Putamen (tissue), 1 donor: ENCODE measurements at regions not wholly inside any gene's neighbourhood (a gene's known extent, or its start where the extent isn't known, plus 50 kb on each side); places are given as distances from the start of the nearest gene placed in this dataset.

Experiments
- DNase-seq: peaks from one replicate; pipeline ENCODE4 v3.0.0-alpha.2; 2016; ENCODE audit warnings: low spot score

- no peak for DNase-seq
Measured at GRCh38 chr3:14307656-14308302, 94.6 kb upstream of the SLC6A6 start.

- no peak for DNase-seq
Measured at GRCh38 chr3:14311729-14312128, 90.7 kb upstream of the SLC6A6 start.

- no peak for DNase-seq
Measured at GRCh38 chr3:14312375-14312774, 90.0 kb upstream of the SLC6A6 start.

GRCh38 chr3:14317057-14317553, 85.3 kb upstream of the SLC6A6 start:
- no peak for DNase-seq

GRCh38 chr3:14318646-14319045, 83.8 kb upstream of the SLC6A6 start:
- DNase-seq: no peak

GRCh38 chr3:14319654-14320182, 82.7 kb upstream of the SLC6A6 start:
- DNase-seq: peak; percentile 32

- DNase-seq: no peak
Measured at GRCh38 chr3:14320219-14320618, 82.2 kb upstream of the SLC6A6 start.

GRCh38 chr3:14322001-14322400, 80.4 kb upstream of the SLC6A6 start:
- DNase-seq: no peak

- no peak for DNase-seq
Measured at GRCh38 chr3:14322667-14323295, 79.6 kb upstream of the SLC6A6 start.

GRCh38 chr3:14323401-14324223, 78.8 kb upstream of the SLC6A6 start:
- no peak for DNase-seq

- DNase-seq: no peak
Measured at GRCh38 chr3:14324224-14324944, 78.0 kb upstream of the SLC6A6 start.

GRCh38 chr3:14328422-14328821, 74.0 kb upstream of the SLC6A6 start:
- DNase-seq: no peak

GRCh38 chr3:14329116-14329830, 73.1 kb upstream of the SLC6A6 start:
- DNase-seq: no peak

GRCh38 chr3:14329842-14330241, 72.6 kb upstream of the SLC6A6 start:
- DNase-seq: no peak

- DNase-seq: no peak
Measured at GRCh38 chr3:14330508-14330907, 71.9 kb upstream of the SLC6A6 start.

GRCh38 chr3:14331251-14331650, 71.2 kb upstream of the SLC6A6 start:
- DNase-seq: no peak

- no peak for DNase-seq
Measured at GRCh38 chr3:14332392-14332791, 70.0 kb upstream of the SLC6A6 start.

GRCh38 chr3:14333215-14333614, 69.2 kb upstream of the SLC6A6 start:
- no peak for DNase-seq

GRCh38 chr3:14333621-14334020, 68.8 kb upstream of the SLC6A6 start:
- no peak for DNase-seq

GRCh38 chr3:14334136-14334535, 68.3 kb upstream of the SLC6A6 start:
- no peak for DNase-seq

GRCh38 chr3:14334936-14335335, 67.5 kb upstream of the SLC6A6 start:
- DNase-seq: no peak
